GM13976 (cell line): ENCODE measurements at regions not wholly inside any gene's neighbourhood (a gene's known extent, or its start where the extent isn't known, plus 50 kb on each side); places are given as distances from the start of the nearest gene placed in this dataset.
"Not testable (repeated sequence)": the region's sequence is repeated elsewhere in the genome, so short reads cannot be mapped to it uniquely, and the experiment has no call there.

Source experiments
- DNase-seq: peaks from one replicate; pipeline ENCODE4 v3.0.0; 2012; ENCODE audit warnings: low spot score
- in situ Hi-C: fragments of 300-500 bp; cut with MboI; formaldehyde crosslinking; loops from one replicate; pipeline ENCODE4 v1.12.0; 2022; ENCODE audit warnings: low sequenced_read_pairs, mixed read lengths, inconsistent platforms; ENCODE audit not compliant: unreplicated experiment
- TF ChIP-seq, protein P1 (sequence below): IDR thresholded peaks from 2 replicates; pipeline ENCODE4 v1.5.1; 2012; ENCODE audit warnings: borderline replicate concordance, mild to moderate bottlenecking; ENCODE audit not compliant: insufficient read depth; ENCODE audit errors: extremely low read depth, missing control alignments, control extremely low read depth

DNA sequence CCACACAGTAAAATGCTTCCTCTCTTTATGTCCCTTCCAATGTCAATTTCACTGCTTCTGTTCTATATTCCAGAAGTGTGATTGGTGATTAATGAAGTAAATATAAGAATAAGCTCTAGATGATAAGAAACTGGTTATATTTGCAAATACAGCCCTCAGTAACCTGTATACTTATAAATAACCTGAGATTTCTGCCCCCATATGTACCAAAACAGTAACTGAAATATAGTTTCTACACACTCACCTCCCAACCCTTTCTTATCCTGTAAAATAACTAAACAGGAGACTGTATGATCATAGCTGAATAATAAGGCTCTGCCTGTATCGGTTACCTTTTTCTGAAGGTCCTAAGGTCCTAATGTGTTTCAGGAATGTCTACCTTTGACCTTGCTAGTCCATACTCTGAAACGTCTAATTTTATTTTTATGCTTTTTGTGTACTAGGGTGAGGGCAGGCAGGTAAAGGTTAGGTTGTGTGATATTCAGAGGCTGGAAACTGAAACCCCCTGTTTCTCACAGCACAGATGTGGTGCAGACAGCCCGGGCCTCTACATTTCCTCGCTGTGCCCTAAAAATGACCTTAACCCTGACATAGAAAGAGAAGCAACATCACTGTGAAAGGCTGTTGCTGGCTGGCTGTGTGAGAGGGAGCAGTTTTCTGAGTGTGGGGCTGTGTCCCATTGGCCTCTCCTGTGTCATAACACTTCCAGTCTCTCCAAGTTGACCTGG is 378.8 kb downstream of the CENPW start:
- DNase-seq: peak; percentile 17

DNA sequence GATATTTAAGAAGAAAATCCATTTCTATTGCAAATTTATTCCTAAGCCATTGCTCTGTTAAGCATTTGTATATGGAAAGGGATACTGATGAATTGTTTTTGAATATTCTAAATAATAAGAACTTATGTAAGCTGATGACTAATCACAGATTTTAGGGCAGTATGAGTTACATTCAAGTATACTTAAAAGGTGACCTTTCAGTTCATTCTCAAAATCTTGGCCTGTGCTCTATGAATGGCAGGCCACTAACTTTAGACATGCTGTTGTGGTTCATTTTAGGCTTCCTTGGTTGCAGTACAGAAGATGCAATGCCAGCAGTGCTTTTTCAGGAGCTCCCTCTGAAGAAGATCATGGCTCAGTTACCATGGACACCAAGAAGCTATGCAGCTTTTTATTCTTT is 380.4 kb downstream of the CENPW start:
- no peak for DNase-seq
- in situ Hi-C loops: no loop called here

More for the DNA sequence above, 378.8 kb downstream of the CENPW start:
- in situ Hi-C loops: no loop called here
- TF ChIP-seq, protein P1, sequence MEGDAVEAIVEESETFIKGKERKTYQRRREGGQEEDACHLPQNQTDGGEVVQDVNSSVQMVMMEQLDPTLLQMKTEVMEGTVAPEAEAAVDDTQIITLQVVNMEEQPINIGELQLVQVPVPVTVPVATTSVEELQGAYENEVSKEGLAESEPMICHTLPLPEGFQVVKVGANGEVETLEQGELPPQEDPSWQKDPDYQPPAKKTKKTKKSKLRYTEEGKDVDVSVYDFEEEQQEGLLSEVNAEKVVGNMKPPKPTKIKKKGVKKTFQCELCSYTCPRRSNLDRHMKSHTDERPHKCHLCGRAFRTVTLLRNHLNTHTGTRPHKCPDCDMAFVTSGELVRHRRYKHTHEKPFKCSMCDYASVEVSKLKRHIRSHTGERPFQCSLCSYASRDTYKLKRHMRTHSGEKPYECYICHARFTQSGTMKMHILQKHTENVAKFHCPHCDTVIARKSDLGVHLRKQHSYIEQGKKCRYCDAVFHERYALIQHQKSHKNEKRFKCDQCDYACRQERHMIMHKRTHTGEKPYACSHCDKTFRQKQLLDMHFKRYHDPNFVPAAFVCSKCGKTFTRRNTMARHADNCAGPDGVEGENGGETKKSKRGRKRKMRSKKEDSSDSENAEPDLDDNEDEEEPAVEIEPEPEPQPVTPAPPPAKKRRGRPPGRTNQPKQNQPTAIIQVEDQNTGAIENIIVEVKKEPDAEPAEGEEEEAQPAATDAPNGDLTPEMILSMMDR: no peak

DNA sequence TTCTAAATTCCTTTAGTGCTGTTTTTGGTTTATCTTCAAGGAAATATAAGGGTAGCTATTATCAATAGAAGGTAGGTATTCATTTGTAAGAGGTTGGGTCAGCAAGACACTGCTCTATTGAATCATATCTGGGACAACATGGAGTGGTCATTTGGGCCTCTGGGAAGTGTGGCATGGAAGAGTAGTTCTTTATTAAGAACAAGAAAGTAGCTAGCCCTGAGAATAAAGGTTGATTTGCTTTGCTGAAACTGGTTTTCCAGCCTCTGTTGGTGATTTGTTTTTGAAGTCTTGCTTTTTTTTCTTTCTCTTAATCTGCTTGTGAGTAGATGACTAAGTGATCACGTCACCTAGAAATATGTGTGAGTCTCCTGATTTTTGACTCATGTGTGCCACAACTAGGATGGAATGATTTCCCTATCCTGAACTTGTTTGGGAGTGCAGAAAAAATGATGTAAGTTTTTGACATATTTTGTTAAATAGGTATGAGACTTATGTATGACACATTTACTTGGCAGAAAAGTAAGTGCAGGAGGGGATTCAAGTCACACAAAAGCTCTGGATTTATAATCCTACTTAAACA is 381.8 kb downstream of the CENPW start:
- in situ Hi-C loops: no loop called here
- TF ChIP-seq, protein P1: no peak
- no peak for DNase-seq

More for the DNA sequence above, 380.4 kb downstream of the CENPW start:
- TF ChIP-seq, protein P1: no peak

DNA sequence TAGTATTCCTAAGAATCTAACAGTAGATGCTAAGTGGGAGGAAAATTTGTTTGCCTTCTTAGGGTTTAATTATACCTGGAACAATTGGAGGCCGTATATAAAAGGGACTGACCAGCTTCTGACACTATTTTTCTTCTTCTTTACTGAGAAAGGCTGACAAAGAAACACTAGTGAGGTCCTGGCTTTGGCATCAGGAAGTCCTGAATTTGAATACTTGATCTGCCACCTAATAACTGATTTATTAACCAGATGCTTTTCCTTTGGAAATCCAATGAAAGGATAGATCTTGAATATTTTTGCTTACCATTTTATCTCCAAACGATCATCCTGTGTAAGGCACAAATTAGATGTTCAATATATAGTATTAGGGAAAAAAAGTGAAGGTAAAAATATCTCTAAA is 382.5 kb downstream of the CENPW start:
- in situ Hi-C loops: no loop called here
- TF ChIP-seq, protein P1: no peak
- DNase-seq: no peak

DNA sequence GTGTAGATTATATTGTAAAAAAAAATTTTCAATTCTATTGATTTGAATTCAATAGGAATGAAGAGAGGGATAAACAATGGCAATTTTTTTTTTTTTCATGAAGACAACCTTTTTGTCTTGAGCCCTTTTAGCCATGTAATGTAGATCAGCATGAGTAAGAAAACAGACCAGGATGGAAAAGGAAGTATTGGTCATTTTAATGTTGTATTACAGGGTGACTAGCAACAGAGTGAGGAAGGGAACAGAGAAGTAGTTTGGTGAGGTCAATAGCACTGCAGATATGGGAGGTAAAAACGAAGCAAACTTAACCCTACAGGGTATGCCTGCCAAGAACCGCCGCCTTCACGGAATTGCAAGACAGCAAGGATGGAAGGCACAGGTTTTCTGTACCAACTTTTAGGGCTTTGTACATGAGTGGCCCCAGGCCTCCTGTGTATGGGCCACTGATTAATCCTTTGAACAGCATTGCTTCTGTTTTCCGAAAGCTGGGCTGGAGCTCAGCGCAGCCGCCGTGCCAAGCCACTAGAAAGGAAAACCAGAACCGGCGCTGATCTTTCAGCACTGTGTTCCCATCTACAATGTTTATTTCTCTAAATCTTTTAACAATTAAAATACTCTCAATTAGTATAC is 383.7 kb downstream of the CENPW start:
- TF ChIP-seq, protein P1: no peak
- no peak for DNase-seq
- in situ Hi-C loops: no loop called here

DNA sequence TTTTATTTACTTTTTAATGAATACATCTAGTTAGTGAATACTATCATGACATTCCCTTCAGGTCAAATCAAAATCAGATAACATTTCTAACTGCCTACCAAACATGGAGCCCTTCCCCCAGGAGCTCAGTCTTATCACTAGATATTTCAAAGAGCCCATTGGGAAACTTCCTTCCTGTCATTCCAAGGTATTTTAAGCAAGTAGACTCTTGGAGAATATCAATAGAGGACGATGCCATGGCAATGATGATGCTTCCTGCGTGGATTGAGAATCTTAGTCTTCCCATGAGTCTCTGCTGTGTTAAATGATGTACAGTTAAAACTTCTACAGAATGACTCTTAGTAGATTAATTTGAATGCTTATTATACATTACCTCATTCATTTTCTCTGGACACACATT is 384.9 kb downstream of the CENPW start:
- no peak for DNase-seq
- in situ Hi-C loops: no loop called here
- TF ChIP-seq, protein P1: no peak

DNA sequence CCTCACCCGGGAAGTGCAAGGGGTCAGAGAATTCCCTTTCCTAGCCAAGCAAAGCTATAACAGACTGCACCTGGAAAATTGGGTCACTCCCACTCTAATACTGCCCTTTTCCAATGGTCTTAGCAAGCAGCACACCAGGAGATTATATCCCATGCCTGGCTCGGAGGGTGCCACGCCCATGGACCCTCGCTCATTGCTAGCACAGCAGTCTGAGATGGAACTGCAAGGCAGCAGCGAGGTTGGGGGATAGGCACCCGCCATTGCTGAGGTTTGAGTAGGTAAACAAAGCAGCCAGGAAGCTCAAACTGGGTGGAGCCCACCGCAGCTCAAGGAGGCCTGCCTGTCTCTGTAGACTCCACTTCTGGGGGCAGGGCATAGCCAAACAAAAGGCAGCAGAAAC is 386.5 kb downstream of the CENPW start:
- in situ Hi-C loops, DNase-seq: not testable (repeated sequence)
